DND-41 (cell line): ENCODE measurements at regions not wholly inside any gene's neighbourhood (a gene's known extent, or its start where the extent isn't known, plus 50 kb on each side); places are given as distances from the start of the nearest gene placed in this dataset.

Experiments
- ATAC-seq: fragments of 200-7000 bp; cut with Tn5 transposase; 3 replicates; pipeline ENCODE4 v1.9.1; 2021; ENCODE audit warnings: low read depth; ENCODE audit not compliant: insufficient read depth
- DNase-seq: peaks from one replicate; pipeline ENCODE4 v3.0.0-alpha.2; 2020
- H2AFZ ChIP-seq: 2 replicates; pipeline ENCODE4 v1.6.0; 2012; ENCODE audit warnings: low read depth, low read length
- H3K27ac ChIP-seq: 2 replicates; pipeline ENCODE4 v1.5.1; 2012; ENCODE audit warnings: low read length, inconsistent platforms
- H3K27me3 ChIP-seq: fragments of 200-600 bp; sonication (generic); 2 replicates; pipeline ENCODE4 v1.6.0; 2012; ENCODE audit warnings: low read length, mild to moderate bottlenecking, inconsistent platforms; ENCODE audit not compliant: insufficient read depth, poor library complexity
- H3K36me3 ChIP-seq: 2 replicates; pipeline ENCODE4 v1.5.1; 2012; ENCODE audit warnings: low read length, inconsistent platforms; ENCODE audit not compliant: insufficient read depth
- H3K4me1 ChIP-seq: 2 replicates; pipeline ENCODE4 v1.5.1; 2012; ENCODE audit warnings: mild to moderate bottlenecking, low read length; ENCODE audit not compliant: insufficient read depth
- H3K4me2 ChIP-seq: 2 replicates; pipeline ENCODE4 v1.6.0; 2012; ENCODE audit warnings: mild to moderate bottlenecking, moderate library complexity, low read length, inconsistent platforms; ENCODE audit not compliant: insufficient read depth
- H3K4me3 ChIP-seq, 2 experiments: fragments of 200-600 bp in 1 of 2; shearing (Covaris generic) in 1 of 2; 2 replicates each; pipeline ENCODE4 v1.5.1; 2012 to 2016; ENCODE audit warnings: inconsistent platforms in 2 of 2, low read length in 2 of 2, mild to moderate bottlenecking in 2 of 2, low read depth in 1 of 2, moderate library complexity in 1 of 2
- H3K79me2 ChIP-seq: 2 replicates; pipeline ENCODE4 v1.6.0; 2012; ENCODE audit warnings: low read length, inconsistent platforms; ENCODE audit not compliant: insufficient read depth
- H3K9ac ChIP-seq: 2 replicates; pipeline ENCODE4 v1.6.0; 2012; ENCODE audit warnings: low read depth, mild to moderate bottlenecking, inconsistent platforms, low read length, moderate library complexity
- H3K9me3 ChIP-seq: 2 replicates; pipeline ENCODE4 v1.5.1; 2012; ENCODE audit warnings: low read length, moderate library complexity, mild to moderate bottlenecking, inconsistent platforms; ENCODE audit not compliant: insufficient read depth, severe bottlenecking
- H4K20me1 ChIP-seq: 2 replicates; pipeline ENCODE4 v1.6.0; 2012; ENCODE audit warnings: low read length; ENCODE audit not compliant: insufficient read depth
- EZH2 ChIP-seq: IDR thresholded peaks from 3 replicates; pipeline ENCODE4 v1.6.1; 2012; ENCODE audit warnings: borderline replicate concordance, low read depth, mild to moderate bottlenecking, moderate library complexity, low read length, inconsistent platforms; ENCODE audit not compliant: severe bottlenecking
- TF ChIP-seq, protein P1 (sequence below): IDR thresholded peaks from 2 replicates; pipeline ENCODE4 v1.5.1; 2012; ENCODE audit warnings: borderline replicate concordance, low read length, moderate library complexity, mild to moderate bottlenecking; ENCODE audit not compliant: poor library complexity, severe bottlenecking; ENCODE audit errors: extremely low read depth

DNA sequence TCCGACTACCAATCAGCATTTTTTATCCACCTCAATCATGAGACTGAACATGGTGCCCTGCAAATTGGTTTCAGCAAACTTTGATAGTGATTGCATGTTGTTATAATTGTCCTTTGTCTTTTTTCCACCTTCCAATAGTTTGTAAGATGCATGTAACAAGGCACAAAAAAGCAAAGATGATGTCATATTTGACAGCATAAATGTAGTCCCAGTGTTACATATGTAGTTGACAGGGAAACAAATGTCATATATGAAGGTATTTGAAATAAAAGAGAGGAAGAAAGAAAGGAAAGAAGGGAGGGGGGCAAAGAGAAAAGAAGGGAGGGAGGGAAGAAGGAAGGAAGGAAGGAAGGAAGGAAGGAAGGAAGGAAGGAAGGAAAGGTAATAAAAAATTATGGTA lies 441.7 kb upstream of the CPEB2 start:
- Histone ChIP-seq H3K4me2 (no peak overlapping the region), H3K36me3 (no peaks in the 10 kb centered on the region), H3K9me3 (no peaks in the 10 kb centered on the region), H3K9ac (no peak overlapping the region), H3K27ac (no peak overlapping the region), H3K27me3 (no peaks in the 10 kb centered on the region), H3K4me1 (no peaks in the 10 kb centered on the region), H2AFZ (no peak overlapping the region), H4K20me1 (no peaks in the 10 kb centered on the region), H3K79me2 (no peaks in the 10 kb centered on the region), H3K4me3 (no peak overlapping the region)
- ATAC-seq, result no peak
- no peak for TF ChIP-seq EZH2
- TF ChIP-seq, protein P1, sequence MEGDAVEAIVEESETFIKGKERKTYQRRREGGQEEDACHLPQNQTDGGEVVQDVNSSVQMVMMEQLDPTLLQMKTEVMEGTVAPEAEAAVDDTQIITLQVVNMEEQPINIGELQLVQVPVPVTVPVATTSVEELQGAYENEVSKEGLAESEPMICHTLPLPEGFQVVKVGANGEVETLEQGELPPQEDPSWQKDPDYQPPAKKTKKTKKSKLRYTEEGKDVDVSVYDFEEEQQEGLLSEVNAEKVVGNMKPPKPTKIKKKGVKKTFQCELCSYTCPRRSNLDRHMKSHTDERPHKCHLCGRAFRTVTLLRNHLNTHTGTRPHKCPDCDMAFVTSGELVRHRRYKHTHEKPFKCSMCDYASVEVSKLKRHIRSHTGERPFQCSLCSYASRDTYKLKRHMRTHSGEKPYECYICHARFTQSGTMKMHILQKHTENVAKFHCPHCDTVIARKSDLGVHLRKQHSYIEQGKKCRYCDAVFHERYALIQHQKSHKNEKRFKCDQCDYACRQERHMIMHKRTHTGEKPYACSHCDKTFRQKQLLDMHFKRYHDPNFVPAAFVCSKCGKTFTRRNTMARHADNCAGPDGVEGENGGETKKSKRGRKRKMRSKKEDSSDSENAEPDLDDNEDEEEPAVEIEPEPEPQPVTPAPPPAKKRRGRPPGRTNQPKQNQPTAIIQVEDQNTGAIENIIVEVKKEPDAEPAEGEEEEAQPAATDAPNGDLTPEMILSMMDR, result no peak
- DNase-seq, result no peak

DNA sequence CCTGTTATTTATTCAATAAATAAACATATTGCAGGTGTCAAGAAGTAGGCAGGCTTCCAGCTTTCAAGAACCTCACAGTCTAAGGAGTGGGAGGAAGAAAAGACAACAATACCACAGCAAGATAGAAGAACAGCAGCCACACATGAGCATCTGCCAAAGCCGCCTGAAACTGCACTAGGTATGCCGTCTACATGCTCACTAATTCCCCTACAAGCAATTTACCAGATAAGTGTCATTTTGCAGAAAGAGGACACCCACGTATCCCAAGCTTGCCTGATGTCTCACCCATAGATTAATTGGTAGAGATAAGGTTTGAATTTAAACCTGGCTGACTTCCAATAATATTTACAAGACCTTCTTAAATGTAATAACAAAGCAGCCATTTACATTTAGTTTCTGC lies 439.4 kb upstream of the CPEB2 start:
- TF ChIP-seq, protein P1, result no peak
- TF ChIP-seq EZH2, result no peak
- Histone ChIP-seq H3K79me2 (no peaks in the 10 kb centered on the region), H2AFZ (no peak overlapping the region), H3K9me3 (no peaks in the 10 kb centered on the region), H3K4me3 (no peak overlapping the region), H3K27me3 (no peaks in the 10 kb centered on the region), H3K36me3 (no peaks in the 10 kb centered on the region), H3K27ac (no peak overlapping the region), H4K20me1 (no peaks in the 10 kb centered on the region), H3K4me1 (no peaks in the 10 kb centered on the region), H3K4me2 (no peak overlapping the region), H3K9ac (no peak overlapping the region)
- ATAC-seq, result no peak
- no peak for DNase-seq

DNA sequence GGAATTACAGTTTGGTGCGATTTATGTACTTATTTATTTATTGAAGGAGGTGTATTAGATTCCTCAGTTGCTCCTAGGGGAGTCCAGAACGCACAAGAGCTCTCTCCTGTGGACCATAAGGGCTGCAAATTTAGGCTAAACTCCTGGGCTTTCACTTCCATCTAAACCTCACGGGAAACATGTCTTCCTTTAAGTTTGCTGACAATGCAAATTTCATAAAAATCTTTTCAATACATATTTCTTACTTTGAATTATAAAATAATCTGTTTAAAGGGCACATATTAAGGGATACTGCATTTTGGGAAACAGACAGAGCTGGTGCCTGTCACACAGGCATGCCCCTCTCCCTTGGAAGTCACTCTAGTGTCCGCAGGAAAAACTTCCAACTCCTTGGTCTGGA lies 438.0 kb upstream of the CPEB2 start:
- no peaks in the 10 kb centered on the region for H3K79me2 ChIP-seq
- no peak overlapping the region for H3K27ac ChIP-seq
- no peaks in the 10 kb centered on the region for H4K20me1 ChIP-seq
- H3K27me3 ChIP-seq, result no peaks in the 10 kb centered on the region
- H3K9ac ChIP-seq, result no peak overlapping the region
- no peaks in the 10 kb centered on the region for H3K36me3 ChIP-seq
- H3K4me1 ChIP-seq, result no peaks in the 10 kb centered on the region
- TF ChIP-seq EZH2, result no peak
- TF ChIP-seq, protein P1, result no peak
- no peak for ATAC-seq
- no peak overlapping the region for H3K4me3 ChIP-seq
- H3K4me2 ChIP-seq, result no peak overlapping the region
- no peak overlapping the region for H2AFZ ChIP-seq
- no peaks in the 10 kb centered on the region for H3K9me3 ChIP-seq
- no peak for DNase-seq

DNA sequence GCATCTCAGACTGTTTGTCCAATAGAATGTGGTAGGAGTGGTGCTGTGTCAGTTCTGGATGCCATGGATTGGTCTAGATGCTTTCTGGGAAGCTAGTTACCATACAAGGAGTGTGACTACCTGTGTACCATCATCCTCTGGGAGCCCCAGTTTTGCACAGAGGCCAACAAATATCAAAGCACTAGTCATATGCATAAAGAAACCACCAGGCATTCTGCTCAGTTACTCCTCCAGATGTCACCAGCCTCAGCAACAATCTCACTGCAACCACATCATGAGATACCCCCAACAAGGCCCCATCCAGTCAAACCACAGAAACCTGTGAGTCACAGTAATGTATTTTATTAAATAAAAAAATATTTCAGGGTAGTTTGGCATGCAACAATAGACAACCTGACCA lies 435.8 kb upstream of the CPEB2 start:
- peak; percentile 6 for DNase-seq

More for the DNA sequence above, 435.8 kb upstream of the CPEB2 start:
- Histone ChIP-seq H3K4me3 (no peak overlapping the region), H3K36me3 (no peaks in the 10 kb centered on the region), H2AFZ (no peak overlapping the region), H3K9me3 (no peaks in the 10 kb centered on the region), H3K4me2 (no peak overlapping the region), H3K4me1 (no peaks in the 10 kb centered on the region), H3K27me3 (no peaks in the 10 kb centered on the region), H3K79me2 (no peaks in the 10 kb centered on the region), H4K20me1 (no peaks in the 10 kb centered on the region), H3K9ac (no peak overlapping the region), H3K27ac (no peak overlapping the region)
- TF ChIP-seq EZH2, result no peak
- TF ChIP-seq, protein P1, result no peak
- peak; percentile 67 for ATAC-seq
